ENCODE measurements at regions not wholly inside any gene's neighbourhood (a gene's known extent, or its start where the extent isn't known, plus 50 kb on each side); places are given as distances from the start of the nearest gene placed in this dataset.
A peak's percentile ranks its signal among the peaks of the same experiment; 100 is the strongest.

- Histone ChIP-seq H3K4me3 (ENCODE audit: low read length) (no peak overlapping the region), H3K9me3 (ENCODE audit: control insufficient read depth in 1 of 2, insufficient read depth in 1 of 2, low read length in 2 of 2) (no peaks in the 10 kb centered on the region), H3K27me3 (ENCODE audit: control insufficient read depth in 1 of 2, insufficient read depth in 2 of 2, low read length in 2 of 2) (no peaks in the 10 kb centered on the region), H3K27ac (ENCODE audit: low read depth in 1 of 2, low read length in 2 of 2) (no peak overlapping the region), H3K4me1 (ENCODE audit: insufficient read depth, low read length) (no peaks in the 10 kb centered on the region), H3K36me3 (ENCODE audit: insufficient read depth, low read length) (no peaks in the 10 kb centered on the region)
- DNase-seq (no peak), ATAC-seq (ENCODE audit: poor library complexity) (no peak)
- H3K27ac Mint-ChIP-seq = no peak overlapping the region
- H3K36me3 Mint-ChIP-seq (ENCODE audit: low read depth) = no peaks in the 10 kb centered on the region
- H3K4me1 Mint-ChIP-seq (ENCODE audit: low read depth) = peaks cover 8% of the 10 kb centered on the region
- intact Hi-C loops (cut with DNase I, micrococcal nuclease) = no loop called here
- H3K9me3 Mint-ChIP-seq = no peaks in the 10 kb centered on the region
- H3K4me3 Mint-ChIP-seq = no peak overlapping the region
- H3K27me3 Mint-ChIP-seq = no peaks in the 10 kb centered on the region
- POLR2A ChIA-PET = interaction anchor here (0.7 kb wide), 1 partner anchor 68 kb away, joined by 3 read pairs; no protein-coding TSS in a partner anchor
- CTCF ChIA-PET = interaction anchor here (1.5 kb wide), 1 partner anchor 165 kb away, joined by 4 read pairs; no protein-coding TSS in a partner anchor
- no peak for TF ChIP-seq CTCF (IDR thresholded peaks at IDR 0.05)
Observed at GRCh38 chr2:37560863-37561614, 110.4 kb downstream of the CDC42EP3 start.

GRCh38 chr2:37561615-37562569, 109.5 kb downstream of the CDC42EP3 start:
- no peak overlapping the region for H3K4me3 Mint-ChIP-seq
- no peaks in the 10 kb centered on the region for H3K27me3 Mint-ChIP-seq
- ATAC-seq (ENCODE audit: poor library complexity) = no peak
- Histone ChIP-seq H3K27ac (ENCODE audit: low read depth in 1 of 2, low read length in 2 of 2) (no peak overlapping the region), H3K27me3 (ENCODE audit: control insufficient read depth in 1 of 2, insufficient read depth in 2 of 2, low read length in 2 of 2) (no peaks in the 10 kb centered on the region), H3K9me3 (ENCODE audit: control insufficient read depth in 1 of 2, insufficient read depth in 1 of 2, low read length in 2 of 2) (no peaks in the 10 kb centered on the region), H3K4me1 (ENCODE audit: insufficient read depth, low read length) (no peaks in the 10 kb centered on the region), H3K36me3 (ENCODE audit: insufficient read depth, low read length) (no peaks in the 10 kb centered on the region), H3K4me3 (ENCODE audit: low read length) (no peak overlapping the region)
- peaks cover 9% of the 10 kb centered on the region for H3K4me1 Mint-ChIP-seq (ENCODE audit: low read depth)
- no peaks in the 10 kb centered on the region for H3K9me3 Mint-ChIP-seq
- H3K36me3 Mint-ChIP-seq (ENCODE audit: low read depth) = no peaks in the 10 kb centered on the region
- no peak for TF ChIP-seq CTCF (IDR thresholded peaks at IDR 0.05)
- ChIA-PET POLR2A (no interaction called here), CTCF (interaction anchor here (1.5 kb wide), 1 partner anchor 166 kb away, joined by 4 read pairs; no protein-coding TSS in a partner anchor)
- intact Hi-C loops (cut with DNase I, micrococcal nuclease) = no loop called here
- H3K27ac Mint-ChIP-seq = no peak overlapping the region
- DNase-seq = peak in 4 of 14 experiments; percentile 26 to 48 (median 34)

- no peak overlapping the region for H3K27ac ChIP-seq (ENCODE audit: low read depth in 1 of 2, low read length in 2 of 2)
- no peaks in the 10 kb centered on the region for H3K36me3 Mint-ChIP-seq (ENCODE audit: low read depth)
- no peak overlapping the region for H3K4me3 Mint-ChIP-seq
- intact Hi-C loops (cut with DNase I, micrococcal nuclease) = no loop called here
- no peaks in the 10 kb centered on the region for H3K27me3 Mint-ChIP-seq
- H3K27ac Mint-ChIP-seq = no peak overlapping the region
- no peaks in the 10 kb centered on the region for H3K9me3 ChIP-seq (ENCODE audit: control insufficient read depth in 1 of 2, insufficient read depth in 1 of 2, low read length in 2 of 2)
- peaks cover 3% of the 10 kb centered on the region for H3K4me1 ChIP-seq (ENCODE audit: insufficient read depth, low read length)
- no peak overlapping the region for H3K4me3 ChIP-seq (ENCODE audit: low read length)
- TF ChIP-seq CTCF (IDR thresholded peaks at IDR 0.05) = no peak
- no peaks in the 10 kb centered on the region for H3K27me3 ChIP-seq (ENCODE audit: control insufficient read depth in 1 of 2, insufficient read depth in 2 of 2, low read length in 2 of 2)
- ChIA-PET CTCF (no interaction called here), POLR2A (interaction anchor here (0.6 kb wide), 1 partner anchor 36 kb away, joined by 4 read pairs; no protein-coding TSS in a partner anchor)
- DNase-seq = no peak
- no peak for ATAC-seq (ENCODE audit: poor library complexity)
- H3K9me3 Mint-ChIP-seq = no peaks in the 10 kb centered on the region
- H3K36me3 ChIP-seq (ENCODE audit: insufficient read depth, low read length) = no peaks in the 10 kb centered on the region
- peaks cover 17% of the 10 kb centered on the region for H3K4me1 Mint-ChIP-seq (ENCODE audit: low read depth)
Observed at GRCh38 chr2:37563375-37564015, 107.9 kb downstream of the CDC42EP3 start.

All from CD4-positive, alpha-beta T cell (primary cell).